Neural crest cell (in vitro differentiated cells): ENCODE measurements at regions not wholly inside any gene's neighbourhood (a gene's known extent, or its start where the extent isn't known, plus 50 kb on each side); places are given as distances from the start of the nearest gene placed in this dataset.
A peak's percentile ranks its signal among the peaks of the same experiment; 100 is the strongest.

Experiments used
- DNase-seq: peaks from one replicate; pipeline ENCODE4 v3.0.0; 2021; ENCODE audit warnings: low read depth, mixed read lengths, low spot score
- H3K27ac Mint-ChIP-seq: one replicate; pipeline ENCODE4 v1.8.0; 2021; ENCODE audit warnings: mild to moderate bottlenecking, mixed read lengths; ENCODE audit not compliant: unreplicated experiment
- H3K27me3 Mint-ChIP-seq: 2 replicates; pipeline ENCODE4 v1.8.0; 2021; ENCODE audit warnings: low read depth, mild to moderate bottlenecking, mixed read lengths
- H3K36me3 Mint-ChIP-seq: 2 replicates; pipeline ENCODE4 v1.8.0; 2021; ENCODE audit warnings: low read depth, mild to moderate bottlenecking, mixed read lengths
- H3K4me1 Mint-ChIP-seq: 2 replicates; pipeline ENCODE4 v1.8.0; 2021; ENCODE audit warnings: mixed read lengths
- H3K4me3 Mint-ChIP-seq: one replicate; pipeline ENCODE4 v1.8.0; 2021; ENCODE audit warnings: mild to moderate bottlenecking, mixed read lengths
- H3K9me3 Mint-ChIP-seq: 2 replicates; pipeline ENCODE4 v1.8.0; 2021; ENCODE audit warnings: mixed read lengths
- TF ChIP-seq, protein P1 (sequence below): fragments of 200-600 bp; sonication (generic); conservative IDR thresholded peaks from 2 replicates; pipeline ENCODE4 v1.5.0; 2021; ENCODE audit warnings: antibody characterized with exemption, mild to moderate bottlenecking

DNA sequence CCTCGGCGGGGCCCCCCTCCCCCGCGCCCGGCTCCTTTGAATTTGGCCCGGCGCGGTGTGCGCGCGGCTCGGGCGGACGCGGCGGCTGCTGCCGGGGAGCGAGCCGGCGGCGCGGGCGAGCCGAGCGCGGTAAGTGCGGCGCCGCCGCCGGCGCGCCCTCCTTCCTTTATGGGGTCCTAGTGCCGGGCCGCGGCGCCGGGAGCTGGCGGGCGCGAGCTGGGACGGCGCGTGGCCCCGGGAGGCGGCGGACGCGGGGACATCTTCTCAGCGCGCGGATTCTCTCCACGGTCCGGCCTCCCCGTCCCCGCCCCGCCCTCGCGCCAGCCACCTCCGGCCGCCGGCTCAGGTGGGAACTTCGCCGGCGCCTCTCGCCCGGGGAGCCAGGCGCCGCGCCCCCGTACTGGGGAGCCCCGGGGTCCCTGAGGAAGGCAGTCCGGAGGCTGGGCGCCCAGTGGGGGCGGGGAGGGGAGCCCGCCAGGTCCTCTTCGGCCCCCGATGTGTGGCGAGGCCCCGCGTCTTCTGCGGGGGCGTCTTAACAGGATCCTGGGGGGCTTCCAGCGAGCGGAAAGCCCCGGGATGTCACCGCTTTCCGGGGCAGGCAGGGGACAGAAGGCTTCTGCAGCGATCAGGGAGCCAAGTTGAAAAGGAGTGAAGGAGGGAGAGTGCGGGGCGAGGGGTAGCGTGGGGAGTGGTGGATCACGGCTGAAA is 98.4 kb upstream of the TENM3 start:
- peaks cover 46% of the 10 kb centered on the region for H3K4me1 Mint-ChIP-seq
- peaks cover 55% of the 10 kb centered on the region for H3K27me3 Mint-ChIP-seq

DNA sequence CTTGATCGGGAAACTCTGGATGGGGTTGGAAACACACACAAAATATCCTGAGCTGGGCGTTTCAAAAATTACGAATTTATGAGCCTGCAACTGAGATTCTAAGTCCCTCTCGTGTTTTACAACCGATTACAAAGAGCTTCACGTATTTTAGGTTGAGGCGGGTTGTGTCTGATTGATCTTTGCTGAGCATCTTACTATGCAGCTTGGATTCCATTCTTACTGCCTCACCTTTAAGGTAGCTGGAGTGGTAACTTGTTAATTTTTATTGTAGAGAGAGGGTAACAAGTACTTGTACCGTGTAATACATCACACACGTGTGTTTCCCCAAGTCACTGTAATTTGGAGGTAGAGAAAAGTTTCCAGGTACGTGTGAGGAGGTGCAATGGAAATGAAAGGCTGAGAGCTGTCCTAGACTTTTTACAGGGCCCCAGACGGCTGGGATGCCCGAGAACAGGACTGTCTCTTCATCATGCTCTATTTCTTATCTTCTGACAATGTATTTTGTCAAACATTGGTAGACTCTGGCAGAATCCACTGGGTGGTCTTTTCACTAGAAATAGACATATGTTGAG is 97.8 kb upstream of the TENM3 start:
- no peak for DNase-seq
- peak overlapping the region; percentile 96 for H3K27ac Mint-ChIP-seq
- H3K4me3 Mint-ChIP-seq: peak overlapping the region; percentile 99
- H3K9me3 Mint-ChIP-seq: no peaks in the 10 kb centered on the region
- TF ChIP-seq, protein P1, sequence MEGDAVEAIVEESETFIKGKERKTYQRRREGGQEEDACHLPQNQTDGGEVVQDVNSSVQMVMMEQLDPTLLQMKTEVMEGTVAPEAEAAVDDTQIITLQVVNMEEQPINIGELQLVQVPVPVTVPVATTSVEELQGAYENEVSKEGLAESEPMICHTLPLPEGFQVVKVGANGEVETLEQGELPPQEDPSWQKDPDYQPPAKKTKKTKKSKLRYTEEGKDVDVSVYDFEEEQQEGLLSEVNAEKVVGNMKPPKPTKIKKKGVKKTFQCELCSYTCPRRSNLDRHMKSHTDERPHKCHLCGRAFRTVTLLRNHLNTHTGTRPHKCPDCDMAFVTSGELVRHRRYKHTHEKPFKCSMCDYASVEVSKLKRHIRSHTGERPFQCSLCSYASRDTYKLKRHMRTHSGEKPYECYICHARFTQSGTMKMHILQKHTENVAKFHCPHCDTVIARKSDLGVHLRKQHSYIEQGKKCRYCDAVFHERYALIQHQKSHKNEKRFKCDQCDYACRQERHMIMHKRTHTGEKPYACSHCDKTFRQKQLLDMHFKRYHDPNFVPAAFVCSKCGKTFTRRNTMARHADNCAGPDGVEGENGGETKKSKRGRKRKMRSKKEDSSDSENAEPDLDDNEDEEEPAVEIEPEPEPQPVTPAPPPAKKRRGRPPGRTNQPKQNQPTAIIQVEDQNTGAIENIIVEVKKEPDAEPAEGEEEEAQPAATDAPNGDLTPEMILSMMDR: no peak
- no peaks in the 10 kb centered on the region for H3K36me3 Mint-ChIP-seq
- H3K4me1 Mint-ChIP-seq: peaks cover 46% of the 10 kb centered on the region
- H3K27me3 Mint-ChIP-seq: peaks cover 50% of the 10 kb centered on the region

More for the DNA sequence above, 98.4 kb upstream of the TENM3 start:
- TF ChIP-seq, protein P1: no peak
- peak; percentile 22 for DNase-seq
- Mint-ChIP-seq H3K27ac (peak overlapping the region; percentile 96), H3K9me3 (no peaks in the 10 kb centered on the region), H3K4me3 (peak overlapping the region; percentile 99), H3K36me3 (no peaks in the 10 kb centered on the region)

DNA sequence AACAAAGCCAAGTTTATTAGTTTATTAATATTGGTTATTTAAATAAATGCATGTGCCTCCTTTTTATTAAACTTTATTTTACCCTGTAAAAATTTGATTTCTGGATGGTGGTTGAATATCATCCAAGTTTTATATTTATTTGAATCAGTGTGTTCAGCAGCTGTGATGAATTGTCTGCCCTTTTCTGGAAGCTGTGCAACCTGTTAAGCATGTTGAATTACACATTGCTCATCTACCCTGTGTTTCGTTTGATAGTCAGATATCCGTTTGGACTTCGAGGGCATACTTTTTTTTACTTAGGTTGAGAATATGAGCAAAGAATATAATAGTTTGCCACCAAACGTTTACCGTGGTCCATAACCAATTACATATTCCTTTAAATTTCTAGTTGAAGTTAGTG is 95.8 kb upstream of the TENM3 start:
- H3K27ac Mint-ChIP-seq: no peak overlapping the region
- DNase-seq: no peak
- no peaks in the 10 kb centered on the region for H3K9me3 Mint-ChIP-seq
- H3K36me3 Mint-ChIP-seq: no peaks in the 10 kb centered on the region
- peak overlapping the region; percentile 3 for H3K4me3 Mint-ChIP-seq
- TF ChIP-seq, protein P1: no peak
- H3K4me1 Mint-ChIP-seq: peaks cover 36% of the 10 kb centered on the region
- H3K27me3 Mint-ChIP-seq: peaks cover 31% of the 10 kb centered on the region

DNA sequence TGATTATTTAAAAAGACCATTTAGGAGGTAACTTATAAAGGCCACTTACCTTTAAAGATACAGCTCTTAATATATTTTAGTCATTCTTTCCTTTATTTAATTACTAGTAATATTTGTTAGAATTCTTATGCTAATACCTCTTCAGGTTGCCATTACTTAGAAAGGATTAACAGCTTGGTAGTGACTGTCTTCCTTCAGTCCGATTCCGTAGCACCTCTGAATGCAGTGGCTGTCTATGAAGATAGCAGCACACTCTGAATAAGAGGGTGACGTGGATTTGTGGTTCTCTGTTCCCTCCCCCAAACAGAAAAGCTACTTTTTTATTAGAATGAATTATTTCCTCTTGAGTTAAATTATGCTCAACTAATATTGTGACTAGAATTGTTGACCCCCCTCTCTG is 92.6 kb upstream of the TENM3 start:
- Mint-ChIP-seq H3K9me3 (no peaks in the 10 kb centered on the region), H3K4me1 (peaks cover 18% of the 10 kb centered on the region), H3K4me3 (no peak overlapping the region), H3K36me3 (no peaks in the 10 kb centered on the region), H3K27me3 (peaks cover 9% of the 10 kb centered on the region), H3K27ac (no peak overlapping the region)
- TF ChIP-seq, protein P1: no peak
- DNase-seq: no peak

DNA sequence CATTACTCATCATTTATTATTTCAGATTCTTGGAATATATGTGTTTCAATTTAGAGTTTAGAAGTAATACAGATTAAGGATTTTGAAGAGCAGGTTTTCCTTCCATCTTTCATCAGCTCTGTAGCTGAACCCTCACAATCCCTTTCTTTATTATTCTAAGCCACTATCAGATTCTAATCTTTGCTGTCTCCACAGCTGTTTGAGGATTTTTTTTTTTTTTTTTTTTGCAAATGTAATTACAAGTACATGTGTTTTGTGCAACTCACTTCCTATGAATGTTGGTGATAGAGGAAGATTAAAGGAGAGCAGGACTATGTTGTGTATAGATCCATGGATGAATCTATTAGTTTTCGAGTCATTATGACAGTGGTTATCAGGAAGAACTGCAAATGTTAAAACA is 87.4 kb upstream of the TENM3 start:
- H3K36me3 Mint-ChIP-seq: peaks cover 11% of the 10 kb centered on the region
- peaks cover 2% of the 10 kb centered on the region for H3K9me3 Mint-ChIP-seq
- H3K4me1 Mint-ChIP-seq: peaks cover 3% of the 10 kb centered on the region
- TF ChIP-seq, protein P1: no peak
- DNase-seq: no peak
- H3K27ac Mint-ChIP-seq: no peak overlapping the region
- no peaks in the 10 kb centered on the region for H3K27me3 Mint-ChIP-seq
- no peak overlapping the region for H3K4me3 Mint-ChIP-seq
